ENCODE measurements at regions not wholly inside any gene's neighbourhood (a gene's known extent, or its start where the extent isn't known, plus 50 kb on each side); places are given as distances from the start of the nearest gene placed in this dataset.

- H3K27me3 ChIP-seq, result no peaks in the 10 kb centered on the region
- ATAC-seq (ENCODE audit: low FRiP score in 2 of 2) (peak in 1 of 2 donors; percentile 80), DNase-seq (no peak)
- H3K4me1 ChIP-seq, result no peaks in the 10 kb centered on the region
- TF ChIP-seq POLR2A (IDR thresholded peaks at IDR 0.05) (no peak), POLR2AphosphoS5 (IDR thresholded peaks at IDR 0.05) (no peak), CTCF (IDR thresholded peaks at IDR 0.05) (no peak), EP300 (IDR thresholded peaks at IDR 0.05) (no peak)
- no peak overlapping the region for H3K4me3 ChIP-seq
- H3K9me3 ChIP-seq, result no peaks in the 10 kb centered on the region
- no peak overlapping the region for H3K27ac ChIP-seq
- WGBS, 2 donors, result 52% methylated on average over 1 of the region's 1 CpG; no CpG with 5 or more reads in 1 of the 2 donors
- no peaks in the 10 kb centered on the region for H3K36me3 ChIP-seq
Measured at GRCh38 chrY:11022734-11023133, 1495.1 kb downstream of the TSPY10 start.

GRCh38 chrY:11044234-11044883 lies 1516.7 kb downstream of the TSPY10 start:
- Histone ChIP-seq H3K27ac (no peak overlapping the region), H3K4me3 (no peak overlapping the region), H3K27me3 (no peaks in the 10 kb centered on the region), H3K4me1 (no peaks in the 10 kb centered on the region), H3K36me3 (no peaks in the 10 kb centered on the region), H3K9me3 (no peaks in the 10 kb centered on the region)
- no peak for TF ChIP-seq POLR2A (IDR thresholded peaks at IDR 0.05)
- no peak for TF ChIP-seq EP300 (IDR thresholded peaks at IDR 0.05)
- no peak for TF ChIP-seq POLR2AphosphoS5 (IDR thresholded peaks at IDR 0.05)
- TF ChIP-seq CTCF (IDR thresholded peaks at IDR 0.05), result no peak
- ATAC-seq (ENCODE audit: low FRiP score in 2 of 2), result no peak
- DNase-seq, result no peak
- no CpG with 5 or more reads among the region's 7 CpGs for WGBS, 2 donors

DNA sequence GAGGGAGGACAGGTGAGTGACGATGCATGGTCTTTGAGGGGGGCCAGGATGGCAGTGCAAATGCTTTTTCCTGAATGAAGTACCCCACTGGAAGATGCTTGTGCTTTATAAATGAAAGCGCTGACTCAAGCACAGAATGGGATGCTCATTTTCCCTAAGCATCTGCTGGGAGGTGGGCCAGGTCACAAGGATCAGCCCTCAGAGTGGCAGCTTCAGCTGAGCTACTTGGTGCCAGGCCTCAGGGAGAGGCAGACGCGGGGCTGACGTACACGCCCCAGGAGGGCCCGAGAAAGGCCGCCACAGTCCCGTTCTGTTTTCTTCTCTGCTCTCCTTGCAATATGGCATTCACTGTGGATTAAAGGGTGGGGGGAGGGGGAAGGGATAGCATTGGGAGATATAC lies 1535.8 kb downstream of the TSPY10 start:
- WGBS, 2 donors, result 33% methylated on average over 1 of the region's 9 CpGs; no CpG with 5 or more reads in 1 of the 2 donors
- DNase-seq (no peak), ATAC-seq (ENCODE audit: low FRiP score in 2 of 2) (no peak)
- H3K9me3 ChIP-seq, result no peaks in the 10 kb centered on the region
- H3K36me3 ChIP-seq, result no peaks in the 10 kb centered on the region
- H3K4me3 ChIP-seq, result no peak overlapping the region
- no peaks in the 10 kb centered on the region for H3K4me1 ChIP-seq
- TF ChIP-seq POLR2A (IDR thresholded peaks at IDR 0.05), result no peak
- no peak overlapping the region for H3K27ac ChIP-seq
- H3K27me3 ChIP-seq, result no peaks in the 10 kb centered on the region

DNA sequence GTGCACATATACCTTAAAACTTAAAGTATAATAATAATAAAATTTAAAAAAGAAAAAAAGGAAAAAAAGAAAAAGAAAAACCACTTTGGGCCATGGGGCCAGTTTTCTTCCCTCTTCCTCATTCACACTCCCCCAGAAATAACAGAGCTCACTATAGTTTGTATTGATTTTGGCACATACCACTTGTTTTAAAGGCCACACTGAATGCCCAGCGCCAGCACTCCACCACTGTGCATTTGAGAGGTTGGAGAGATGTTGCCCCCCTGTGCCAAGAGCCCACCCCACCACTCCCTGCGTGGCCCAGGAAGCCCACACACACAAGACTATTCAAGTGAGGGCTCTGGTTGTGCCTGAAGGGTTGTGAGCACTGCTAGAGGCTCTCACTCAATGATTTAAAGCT lies 1536.3 kb downstream of the TSPY10 start:
- Histone ChIP-seq H3K4me3 (no peak overlapping the region), H3K27me3 (no peaks in the 10 kb centered on the region), H3K27ac (no peak overlapping the region), H3K4me1 (no peaks in the 10 kb centered on the region), H3K9me3 (no peaks in the 10 kb centered on the region), H3K36me3 (no peaks in the 10 kb centered on the region)
- DNase-seq (no peak), ATAC-seq (ENCODE audit: low FRiP score in 2 of 2) (no peak)
- no peak for TF ChIP-seq EP300 (IDR thresholded peaks at IDR 0.05)
- TF ChIP-seq CTCF (IDR thresholded peaks at IDR 0.05), result no peak
- TF ChIP-seq POLR2A (IDR thresholded peaks at IDR 0.05), result no peak
- TF ChIP-seq POLR2AphosphoS5 (IDR thresholded peaks at IDR 0.05), result no peak
- WGBS, 2 donors, result 17% methylated on average over 1 of the region's 2 CpGs; no CpG with 5 or more reads in 1 of the 2 donors

DNA sequence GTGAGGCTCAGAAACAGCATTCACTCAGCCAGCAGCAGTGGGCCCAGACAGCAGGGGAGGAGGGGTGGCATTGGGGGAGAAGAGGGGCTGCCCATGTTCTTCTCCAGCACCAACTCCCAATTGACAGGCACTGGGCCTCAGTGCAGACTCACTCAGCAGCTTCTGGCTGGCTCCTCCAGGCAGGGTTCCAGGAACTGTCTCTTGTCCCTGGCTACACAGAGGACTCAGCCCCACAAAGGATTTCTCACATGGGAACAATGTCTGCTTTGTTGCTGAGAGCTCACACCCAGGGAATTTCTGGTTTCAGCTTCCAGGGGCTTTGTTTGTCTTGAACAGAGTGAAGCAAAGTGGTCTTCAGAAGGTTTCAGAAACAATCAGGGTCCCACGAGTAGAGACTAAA lies 1536.7 kb downstream of the TSPY10 start:
- Histone ChIP-seq H3K27ac (no peak overlapping the region), H3K9me3 (no peaks in the 10 kb centered on the region), H3K27me3 (no peaks in the 10 kb centered on the region), H3K4me3 (no peak overlapping the region), H3K4me1 (no peaks in the 10 kb centered on the region), H3K36me3 (no peaks in the 10 kb centered on the region)
- no peak for TF ChIP-seq POLR2A (IDR thresholded peaks at IDR 0.05)
- no peak for TF ChIP-seq EP300 (IDR thresholded peaks at IDR 0.05)
- TF ChIP-seq CTCF (IDR thresholded peaks at IDR 0.05), result no peak
- TF ChIP-seq POLR2AphosphoS5 (IDR thresholded peaks at IDR 0.05), result no peak
- DNase-seq (no peak), ATAC-seq (ENCODE audit: low FRiP score in 2 of 2) (no peak)
- WGBS, 2 donors, result no CpG with 5 or more reads among the region's 1 CpG
